ENCODE measurements at regions not wholly inside any gene's neighbourhood (a gene's known extent, or its start where the extent isn't known, plus 50 kb on each side); places are given as distances from the start of the nearest gene placed in this dataset.

DNA sequence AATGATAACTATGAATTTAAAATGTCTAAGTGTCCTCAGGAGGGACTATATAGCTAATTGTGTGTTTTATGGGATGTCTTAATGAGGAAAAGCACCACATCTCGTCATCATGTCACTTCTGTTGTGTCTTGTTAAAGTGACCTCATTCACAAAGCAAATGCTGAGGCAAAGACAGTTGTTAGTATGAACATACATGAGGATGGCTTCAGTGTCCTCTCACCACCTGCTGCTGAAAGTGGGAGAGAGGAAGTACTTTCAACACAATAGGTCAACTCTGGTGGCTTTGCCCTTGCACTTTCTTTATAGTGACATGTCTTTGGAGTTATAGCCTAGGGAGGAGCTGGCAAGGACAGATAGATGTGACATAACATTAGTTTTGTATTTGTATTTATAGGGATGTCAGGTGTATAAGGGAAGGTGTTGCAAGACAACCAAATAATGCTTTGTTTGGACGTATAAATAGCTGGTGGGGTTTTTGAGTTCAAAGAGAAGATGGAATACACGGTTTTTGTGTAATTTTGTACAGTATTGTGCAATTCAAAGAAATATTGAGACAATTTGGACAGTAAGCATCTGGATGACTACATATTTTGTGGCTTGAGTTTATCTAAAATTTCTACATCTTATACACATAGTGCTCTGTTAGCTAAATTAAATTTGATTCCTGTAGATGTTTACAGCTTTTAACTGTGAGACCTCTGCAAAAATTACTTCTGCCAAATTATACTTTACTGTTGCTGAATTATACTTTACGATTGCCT lies 131.7 kb upstream of the ATP2B1 start:
- Histone ChIP-seq H3K14ac (ENCODE audit: insufficient read depth, low read length) (no peak overlapping the region), H2AK5ac (ENCODE audit: insufficient read length, low read length) (no peak overlapping the region), H3K23me2 (ENCODE audit: insufficient read length, low read depth, low read length, poor library complexity, severe bottlenecking) (no peaks in the 10 kb centered on the region), H3K27ac (ENCODE audit: insufficient read length, low read depth, low read length) (no peak overlapping the region), H3K79me2 (ENCODE audit: insufficient read depth, low read length) (no peaks in the 10 kb centered on the region), H2BK15ac (ENCODE audit: low read depth, low read length) (no peak overlapping the region), H3K18ac (ENCODE audit: insufficient read length, low read depth, low read length) (no peak overlapping the region), H3K4ac (ENCODE audit: low read depth, low read length) (no peak overlapping the region), H4K20me1 (ENCODE audit: control insufficient read depth, insufficient read depth, insufficient read length) (no peaks in the 10 kb centered on the region), H2BK12ac (ENCODE audit: insufficient read length, low read depth, low read length) (no peak overlapping the region), H4K91ac (ENCODE audit: insufficient read length, low read depth, low read length) (no peak overlapping the region), H3K79me1 (ENCODE audit: insufficient read depth, low read depth, low read length, poor library complexity, severe bottlenecking) (no peaks in the 10 kb centered on the region), H2AFZ (ENCODE audit: low read length) (no peak overlapping the region), H3K4me2 (ENCODE audit: insufficient read depth, insufficient read length, low read length) (no peak overlapping the region), H3K9ac (ENCODE audit: extremely low read depth, insufficient read length, low read length) (no peak overlapping the region), H3T11ph (ENCODE audit: low read length) (no peak overlapping the region), H2BK120ac (ENCODE audit: low read depth, low read length, poor library complexity, severe bottlenecking) (no peak overlapping the region), H3K56ac (ENCODE audit: insufficient read length, low read depth, low read length) (no peak overlapping the region), H4K8ac (replicated peaks; ENCODE audit: insufficient read length, low read depth, low read length) (no peak overlapping the region), H3K27me3 (ENCODE audit: insufficient read depth, low read length) (no peaks in the 10 kb centered on the region), H3K9me3 (ENCODE audit: control insufficient read depth, low read depth, low read length) (no peaks in the 10 kb centered on the region), H3K4me1 (ENCODE audit: insufficient read depth, low read length) (no peaks in the 10 kb centered on the region), H2BK5ac (ENCODE audit: insufficient read length, low read length) (no peak overlapping the region), H3K23ac (ENCODE audit: insufficient read length, low read depth, low read length) (no peak overlapping the region), H4K5ac (ENCODE audit: insufficient read length, low read depth, low read length) (no peak overlapping the region), H2BK20ac (ENCODE audit: low read depth, low read length, poor library complexity, severe bottlenecking) (no peak overlapping the region)
- Mint-ChIP-seq H3K36me3 (ENCODE audit: insufficient read depth in 1 of 3, low read depth in 3 of 3) (no peaks in the 10 kb centered on the region), H3K4me1 (0 out of 4 replicates have a peak, but pooled peaks cover 0 to 2% of the 10 kb centered on the region in 2 experiments), H3K27me3 (ENCODE audit: low read depth) (no peaks in the 10 kb centered on the region), H3K4me3 (no peak overlapping the region), H3K9me3 (no peaks in the 10 kb centered on the region), H3K27ac (no peak overlapping the region)
- no CpG with 5 or more reads among the region's 4 CpGs for WGBS (ENCODE audit: extremely low coverage, insufficient read length, low lambda C conversion rate)
- no peak for DNase-seq
- TF ChIP-seq, protein P1, sequence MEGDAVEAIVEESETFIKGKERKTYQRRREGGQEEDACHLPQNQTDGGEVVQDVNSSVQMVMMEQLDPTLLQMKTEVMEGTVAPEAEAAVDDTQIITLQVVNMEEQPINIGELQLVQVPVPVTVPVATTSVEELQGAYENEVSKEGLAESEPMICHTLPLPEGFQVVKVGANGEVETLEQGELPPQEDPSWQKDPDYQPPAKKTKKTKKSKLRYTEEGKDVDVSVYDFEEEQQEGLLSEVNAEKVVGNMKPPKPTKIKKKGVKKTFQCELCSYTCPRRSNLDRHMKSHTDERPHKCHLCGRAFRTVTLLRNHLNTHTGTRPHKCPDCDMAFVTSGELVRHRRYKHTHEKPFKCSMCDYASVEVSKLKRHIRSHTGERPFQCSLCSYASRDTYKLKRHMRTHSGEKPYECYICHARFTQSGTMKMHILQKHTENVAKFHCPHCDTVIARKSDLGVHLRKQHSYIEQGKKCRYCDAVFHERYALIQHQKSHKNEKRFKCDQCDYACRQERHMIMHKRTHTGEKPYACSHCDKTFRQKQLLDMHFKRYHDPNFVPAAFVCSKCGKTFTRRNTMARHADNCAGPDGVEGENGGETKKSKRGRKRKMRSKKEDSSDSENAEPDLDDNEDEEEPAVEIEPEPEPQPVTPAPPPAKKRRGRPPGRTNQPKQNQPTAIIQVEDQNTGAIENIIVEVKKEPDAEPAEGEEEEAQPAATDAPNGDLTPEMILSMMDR (conservative IDR thresholded peaks at IDR 0.05): no peak

Data from H9 (cell line).